HG03457 (cell line): ENCODE measurements at regions not wholly inside any gene's neighbourhood (a gene's known extent, or its start where the extent isn't known, plus 50 kb on each side); places are given as distances from the start of the nearest gene placed in this dataset.
A peak's percentile ranks its signal among the peaks of the same experiment; 100 is the strongest.

Source experiments
- ATAC-seq: cut with Tn5 transposase; IDR thresholded peaks from one replicate; pipeline ENCODE4 v1.9.1; 2021; ENCODE audit warnings: moderate number of reproducible peaks; ENCODE audit not compliant: unreplicated experiment

- ATAC-seq, result no peak
Measured at GRCh38 chr5:40414922-40415321, 264.8 kb upstream of the PTGER4 start.

GRCh38 chr5:40413743-40414142, 266.0 kb upstream of the PTGER4 start:
- ATAC-seq, result no peak

DNA sequence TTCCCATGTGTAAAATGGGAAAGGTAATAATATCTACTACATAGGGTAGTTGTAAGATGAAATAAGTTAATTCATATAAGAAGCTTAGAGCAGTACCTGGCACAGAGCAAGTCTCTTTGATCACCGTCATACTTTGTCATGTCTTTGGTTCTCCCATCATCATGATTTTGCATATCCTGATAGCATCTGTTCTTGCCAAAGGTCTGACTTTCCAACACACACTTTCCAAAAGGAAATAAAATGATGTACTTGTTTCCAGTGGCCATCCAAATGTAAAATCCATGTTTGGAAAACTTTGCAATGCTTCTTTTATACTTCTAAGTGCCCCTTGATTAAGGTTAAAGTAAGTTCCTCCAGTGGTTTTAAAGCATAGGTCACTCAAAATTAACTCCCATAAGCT, 266.9 kb upstream of the PTGER4 start:
- no peak for ATAC-seq

DNA sequence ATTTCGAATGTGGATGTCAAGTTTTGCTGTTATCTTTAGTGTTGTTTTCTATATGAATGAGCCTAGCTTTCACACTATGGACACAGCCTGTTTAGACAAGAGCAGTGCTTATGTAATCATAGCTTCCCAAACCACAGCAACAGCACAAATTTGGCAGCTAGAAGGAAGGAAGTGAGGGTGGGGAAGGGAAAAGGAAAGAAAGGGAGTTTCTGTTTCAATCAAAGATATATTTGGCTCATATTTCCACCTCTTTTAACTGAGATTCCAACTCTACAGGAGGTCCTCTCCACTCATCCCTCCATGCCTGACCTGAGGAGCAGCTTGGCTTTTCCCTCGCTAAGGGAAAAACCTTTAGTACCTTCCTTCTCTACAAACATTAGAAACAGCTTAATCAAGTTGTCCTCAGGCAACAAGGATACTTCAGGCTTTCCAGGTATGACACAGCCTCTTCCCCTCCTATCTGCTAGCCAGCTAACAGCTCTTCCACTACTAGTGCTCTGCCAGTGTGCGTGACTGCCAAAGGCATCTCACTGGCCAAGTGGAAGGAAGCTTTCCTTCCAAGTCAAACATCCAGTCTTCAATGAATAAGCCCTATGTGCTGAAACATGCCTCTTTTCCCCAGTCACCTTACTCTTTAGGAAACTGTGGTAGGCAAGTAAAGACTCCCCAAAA, 268.6 kb upstream of the PTGER4 start:
- no peak for ATAC-seq

DNA sequence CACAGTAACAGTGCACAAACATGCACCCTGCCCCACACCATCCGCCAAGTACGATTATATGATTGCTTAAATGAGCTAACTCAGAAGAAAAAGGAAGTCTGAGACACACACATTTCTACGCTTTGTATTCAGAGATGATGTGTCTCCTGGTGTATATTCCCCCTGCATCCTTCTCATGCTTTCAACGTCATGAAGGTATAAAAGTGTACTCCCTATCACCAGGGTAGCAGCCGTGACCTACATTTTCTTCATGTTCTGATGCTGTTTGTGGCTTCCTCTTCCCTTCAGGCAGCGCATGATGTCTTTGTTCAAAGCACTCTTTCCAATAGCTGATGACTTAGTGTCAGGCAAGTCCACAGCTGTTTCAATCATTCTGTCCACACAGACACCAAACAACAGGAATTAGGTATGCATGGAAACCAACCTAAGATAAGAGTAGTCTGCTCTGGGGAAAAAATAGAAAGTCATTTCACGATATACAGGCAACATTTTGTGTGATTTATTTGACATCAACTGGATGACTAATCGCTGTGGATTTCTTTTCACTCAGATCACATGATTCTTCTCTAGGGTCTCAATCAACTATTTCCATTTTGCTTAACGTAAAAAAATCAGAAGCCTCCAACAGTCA, 269.4 kb upstream of the PTGER4 start:
- no peak for ATAC-seq

- no peak for ATAC-seq
Measured at GRCh38 chr5:40409601-40410000, 270.1 kb upstream of the PTGER4 start.

DNA sequence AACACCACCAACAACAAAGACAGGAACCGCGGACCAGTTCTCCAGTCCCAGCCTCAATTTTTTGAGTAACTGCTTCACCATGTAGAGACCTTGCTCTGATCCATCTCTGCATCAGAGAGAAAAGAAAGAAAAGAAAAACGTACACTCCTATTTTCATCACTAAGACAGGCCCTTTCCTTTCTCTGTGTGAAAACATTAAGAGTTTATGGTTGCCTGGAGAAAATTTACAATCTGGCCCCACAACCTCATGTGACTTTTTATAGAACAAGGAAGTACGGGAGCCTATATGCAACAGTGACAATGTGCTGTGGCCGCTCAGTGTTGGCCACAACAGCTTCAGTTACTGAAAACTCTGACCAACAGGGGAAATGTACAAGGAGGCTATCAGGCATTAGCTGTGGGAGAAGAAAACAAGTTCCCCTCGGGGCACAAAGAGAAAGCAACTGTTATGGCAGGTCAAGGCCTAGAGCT, 272.9 kb upstream of the PTGER4 start:
- ATAC-seq, result no peak

GRCh38 chr5:40405996-40406740, 273.5 kb upstream of the PTGER4 start:
- no peak for ATAC-seq

GRCh38 chr5:40405230-40405629, 274.5 kb upstream of the PTGER4 start:
- ATAC-seq, result no peak

GRCh38 chr5:40404613-40405012, 275.1 kb upstream of the PTGER4 start:
- peak; percentile 56 for ATAC-seq

DNA sequence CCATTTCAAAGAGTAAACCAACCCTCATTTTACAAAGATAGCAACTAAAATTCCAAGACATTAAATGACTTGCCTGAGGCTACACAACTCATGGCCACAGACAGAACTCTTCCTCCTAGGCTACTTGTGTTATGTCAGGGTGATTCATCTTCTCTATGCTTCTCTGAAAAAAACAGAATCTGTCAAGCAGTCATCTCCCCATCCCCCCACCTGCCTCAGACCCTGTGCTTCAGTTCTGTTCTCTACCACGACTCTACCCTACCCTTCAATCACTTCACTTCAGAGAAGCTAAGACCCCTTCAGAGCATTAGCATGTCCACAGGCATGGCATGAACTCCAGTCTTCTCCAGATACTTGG, 277.7 kb upstream of the PTGER4 start:
- ATAC-seq, result no peak

DNA sequence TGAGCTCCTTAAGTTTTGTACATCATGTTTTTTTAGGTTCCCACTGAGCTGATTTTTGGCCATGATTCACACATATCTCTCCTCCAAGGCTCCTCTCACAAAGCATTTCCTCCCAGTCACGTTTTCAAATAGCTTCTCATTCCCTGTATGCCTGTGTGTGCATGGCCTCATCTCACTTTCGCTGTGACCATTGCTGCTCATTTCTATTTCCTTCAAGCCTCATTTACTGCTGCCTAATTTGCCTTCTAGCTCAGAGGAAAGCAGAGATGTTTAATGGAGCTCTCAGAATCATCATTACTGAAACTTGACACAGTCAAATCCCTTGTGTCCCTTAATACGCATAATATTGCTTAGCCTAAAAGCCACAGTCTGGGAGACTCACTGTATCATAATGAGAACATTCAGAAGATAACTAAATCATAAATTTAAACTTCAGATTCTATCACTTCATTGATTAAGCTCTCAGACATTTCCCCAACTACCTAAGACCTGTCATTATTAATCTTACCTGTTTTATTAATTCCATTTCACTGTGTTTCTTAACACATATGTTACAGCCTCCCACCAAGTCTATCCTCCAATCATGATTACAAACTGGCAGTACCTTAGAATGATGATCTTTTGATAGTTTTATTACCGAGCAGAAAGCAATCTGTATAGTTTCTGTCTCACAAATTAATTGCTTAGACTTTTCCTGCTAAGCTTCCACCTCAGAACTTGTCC, 278.3 kb upstream of the PTGER4 start:
- peak; percentile 56 for ATAC-seq

GRCh38 chr5:40400245-40400644, 279.5 kb upstream of the PTGER4 start:
- ATAC-seq, result no peak

- ATAC-seq, result no peak
Measured at GRCh38 chr5:40399349-40399748, 280.4 kb upstream of the PTGER4 start.

DNA sequence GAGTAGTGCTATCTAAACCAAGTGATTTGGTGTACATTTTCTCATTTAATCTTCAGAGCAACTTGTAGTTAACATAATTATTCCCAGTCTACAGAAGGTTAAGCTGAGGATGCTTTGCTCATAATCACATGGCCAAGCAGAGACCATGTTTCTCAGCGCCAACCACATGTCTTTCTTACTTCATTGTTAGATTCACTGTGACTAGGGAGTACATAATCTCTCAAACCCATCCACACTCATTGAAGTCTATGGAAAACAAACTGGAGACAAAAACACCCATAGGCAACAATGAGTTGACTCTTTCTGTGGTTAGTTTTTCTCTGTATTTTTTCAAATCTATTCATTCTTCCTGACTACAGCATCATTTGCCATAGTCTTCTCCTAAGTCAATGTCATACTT, 281.7 kb upstream of the PTGER4 start:
- no peak for ATAC-seq

GRCh38 chr5:40397091-40397490, 282.6 kb upstream of the PTGER4 start:
- ATAC-seq, result no peak

- no peak for ATAC-seq
Measured at GRCh38 chr5:40396317-40396716, 283.4 kb upstream of the PTGER4 start.

DNA sequence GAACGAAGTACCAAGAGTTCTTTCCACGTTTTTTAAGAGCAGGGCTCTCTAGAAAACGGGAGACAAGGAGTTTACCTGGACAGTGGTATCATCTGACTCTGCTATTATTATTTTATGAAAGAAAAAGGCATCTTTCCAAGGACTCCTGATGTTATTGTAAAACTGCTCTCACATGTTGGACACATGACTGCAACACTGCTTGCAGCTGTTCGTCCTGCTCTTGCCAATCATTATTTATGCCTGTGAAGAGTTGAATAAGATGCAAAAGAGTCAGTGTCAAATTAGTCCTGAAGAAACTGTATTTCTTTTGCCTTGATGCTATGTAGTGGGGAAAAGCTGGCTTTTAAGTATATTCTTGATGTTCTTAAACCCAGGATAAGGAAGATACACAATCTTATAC, 284.5 kb upstream of the PTGER4 start:
- ATAC-seq, result no peak

DNA sequence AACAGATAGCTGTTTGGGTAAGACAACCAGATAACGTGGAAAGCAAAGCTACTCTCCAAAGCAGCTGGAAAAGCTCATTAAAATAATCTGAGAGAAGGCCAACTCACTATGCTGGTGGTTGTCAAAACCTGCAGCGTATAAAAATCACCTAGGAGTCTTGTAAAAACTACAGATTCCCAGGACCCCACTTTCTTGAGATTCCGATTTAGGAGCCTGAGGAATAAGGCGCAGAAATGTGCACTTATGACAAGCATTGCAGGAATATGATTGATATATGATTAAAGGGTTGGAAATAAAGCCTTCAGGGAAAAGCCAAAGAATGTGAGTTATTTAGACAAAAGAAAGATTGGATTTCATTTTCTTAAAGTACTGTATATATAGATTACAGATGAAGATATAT, 285.0 kb upstream of the PTGER4 start:
- no peak for ATAC-seq

GRCh38 chr5:40391642-40392041, 288.1 kb upstream of the PTGER4 start:
- no peak for ATAC-seq

DNA sequence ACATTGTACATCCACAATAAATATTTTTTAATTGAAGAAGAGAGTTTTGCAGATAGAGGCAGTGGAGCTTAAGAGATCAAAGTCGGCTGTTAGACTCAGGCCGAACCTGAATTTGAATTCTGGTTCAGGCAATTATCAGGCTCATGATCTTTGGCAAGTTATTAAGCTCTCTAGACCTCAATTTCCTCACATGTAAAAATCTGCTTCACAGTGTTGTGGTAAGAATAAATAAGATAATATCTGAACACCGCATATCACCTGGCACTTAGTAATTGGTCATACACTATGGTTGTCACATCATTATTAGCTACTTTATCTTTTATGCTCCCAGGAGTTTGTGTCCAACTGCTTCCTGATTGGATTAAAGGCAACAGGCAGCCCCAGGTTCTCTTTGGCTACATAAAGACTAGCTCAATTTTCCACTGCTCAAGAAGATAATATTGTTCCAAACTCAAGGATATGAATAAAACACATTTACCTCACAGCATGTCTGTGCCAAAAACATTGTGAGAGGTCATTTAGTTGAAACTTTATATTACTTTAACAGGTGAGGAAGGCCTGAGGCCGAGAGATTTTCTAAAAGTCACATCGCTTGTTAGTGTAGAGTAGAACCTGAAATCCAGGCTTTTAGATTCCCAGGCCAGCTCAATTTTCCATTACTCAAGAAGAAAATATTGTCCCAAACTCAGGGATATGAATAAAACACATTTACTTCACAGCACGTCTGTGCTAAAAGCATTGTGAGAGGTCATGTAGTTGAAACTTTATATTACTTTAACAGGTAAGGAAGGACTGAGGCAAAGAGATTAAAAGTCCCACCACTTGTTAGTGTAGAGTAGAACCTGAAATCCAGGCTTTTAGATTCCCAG, 289.2 kb upstream of the PTGER4 start:
- ATAC-seq, result no peak
